CD14-positive monocyte (primary cell): ENCODE measurements at regions not wholly inside any gene's neighbourhood (a gene's known extent, or its start where the extent isn't known, plus 50 kb on each side); places are given as distances from the start of the nearest gene placed in this dataset.
"Not testable (repeated sequence)": the region's sequence is repeated elsewhere in the genome, so short reads cannot be mapped to it uniquely, and the experiment has no call there.

Experiments
- DNase-seq, 3 donors: peaks; one replicate each; pipeline ENCODE4 v3.0.0-alpha.2; 2011 to 2022
- H2AFZ ChIP-seq: 2 replicates; pipeline ENCODE4 v1.6.0; 2012; ENCODE audit warnings: mild to moderate bottlenecking, low read depth, low read length, inconsistent platforms; ENCODE audit not compliant: insufficient read depth, poor library complexity, severe bottlenecking
- H3K27ac ChIP-seq, 2 donors: 1 replicate in 1 of 2; 2 replicates in 1 of 2; pipeline ENCODE4 v1.5.1; 2012 to 2013; ENCODE audit warnings: low read length in 2 of 2, control low read depth in 1 of 2, inconsistent platforms in 1 of 2, low read depth in 1 of 2, mild to moderate bottlenecking in 1 of 2
- H3K27me3 ChIP-seq, 2 donors: one replicate each; pipeline versions ENCODE4 v1.6.0 to v1.6.1; 2011 to 2013; ENCODE audit warnings: low read length in 2 of 2; ENCODE audit not compliant: control insufficient read depth in 2 of 2, insufficient read depth in 2 of 2
- H3K36me3 ChIP-seq, 2 donors: replicated peaks in 1 of 2; 1 replicate in 1 of 2; 2 replicates in 1 of 2; pipeline versions ENCODE4 v1.5.1 to v1.6.1; 2012 to 2013; ENCODE audit warnings: low read length in 2 of 2, control low read depth in 1 of 2, inconsistent platforms in 1 of 2, mild to moderate bottlenecking in 1 of 2; ENCODE audit not compliant: insufficient read depth in 2 of 2, control insufficient read depth in 1 of 2
- H3K4me1 ChIP-seq, 2 donors: 1 replicate in 1 of 2; 2 replicates in 1 of 2; pipeline versions ENCODE4 v1.5.1 to v1.6.1; 2012 to 2013; ENCODE audit warnings: low read length in 2 of 2, control low read depth in 1 of 2, inconsistent platforms in 1 of 2, mild to moderate bottlenecking in 1 of 2, moderate library complexity in 1 of 2; ENCODE audit not compliant: insufficient read depth in 2 of 2, control insufficient read depth in 1 of 2
- H3K4me2 ChIP-seq: replicated peaks from 2 replicates; pipeline ENCODE3; 2012; ENCODE audit warnings: low read length, moderate library complexity, mild to moderate bottlenecking; ENCODE audit not compliant: poor library complexity, severe bottlenecking; ENCODE audit errors: extremely low read depth
- H3K4me3 ChIP-seq, 3 experiments: fragments of 200-600 bp in 1 of 3; sonication (generic) in 1 of 3; replicated peaks in 1 of 3; 1 replicate in 2 of 3; 2 replicates in 1 of 3; pipeline ENCODE4 v1.5.1; 2011 to 2013; ENCODE audit warnings: low read length in 3 of 3, mild to moderate bottlenecking in 3 of 3, control low read depth in 2 of 3, low read depth in 2 of 3, inconsistent platforms in 1 of 3, moderate library complexity in 1 of 3
- H3K79me2 ChIP-seq: 2 replicates; pipeline ENCODE4 v1.6.0; 2012; ENCODE audit warnings: mild to moderate bottlenecking, control low read depth, inconsistent platforms, low read length, moderate library complexity; ENCODE audit not compliant: insufficient read depth
- H3K9ac ChIP-seq: 2 replicates; pipeline ENCODE4 v1.6.0; 2017; ENCODE audit warnings: low read length, mild to moderate bottlenecking; ENCODE audit not compliant: insufficient read depth, poor library complexity, severe bottlenecking
- H3K9me3 ChIP-seq, 2 donors: replicated peaks in 1 of 2; 1 replicate in 1 of 2; 2 replicates in 1 of 2; pipeline versions ENCODE4 v1.5.1 to v1.6.1; 2012 to 2013; ENCODE audit warnings: low read length in 2 of 2, control low read depth in 1 of 2; ENCODE audit not compliant: control insufficient read depth in 1 of 2, insufficient read depth in 1 of 2
- H4K20me1 ChIP-seq: 2 replicates; pipeline ENCODE4 v1.6.0; 2012; ENCODE audit warnings: mild to moderate bottlenecking, low read length, control low read depth, moderate library complexity; ENCODE audit not compliant: insufficient read depth
- H3K27ac Mint-ChIP-seq, 7 donors: one replicate each; pipeline ENCODE4 v1.8.0; 2020; ENCODE audit warnings: mild to moderate bottlenecking in 7 of 7, mixed read lengths in 7 of 7, moderate library complexity in 6 of 7, inconsistent platforms in 2 of 7
- H3K27me3 Mint-ChIP-seq, 3 donors: one replicate each; pipeline ENCODE4 v1.8.0; 2021 to 2022; ENCODE audit warnings: low read depth in 3 of 3, mild to moderate bottlenecking in 3 of 3, mixed read lengths in 3 of 3, moderate library complexity in 3 of 3, inconsistent platforms in 1 of 3
- H3K36me3 Mint-ChIP-seq, 2 donors: one replicate each; pipeline ENCODE4 v1.8.0; 2020; ENCODE audit warnings: mixed read lengths in 2 of 2, inconsistent platforms in 1 of 2, mild to moderate bottlenecking in 1 of 2
- H3K4me1 Mint-ChIP-seq: one replicate; pipeline ENCODE4 v1.8.0; 2020; ENCODE audit warnings: mild to moderate bottlenecking, mixed read lengths
- H3K4me3 Mint-ChIP-seq, 2 donors: one replicate each; pipeline ENCODE4 v1.8.0; 2020; ENCODE audit warnings: mild to moderate bottlenecking in 2 of 2, mixed read lengths in 2 of 2, moderate library complexity in 1 of 2
- H3K9me3 Mint-ChIP-seq, 7 donors: one replicate each; pipeline ENCODE4 v1.8.0; 2020 to 2022; ENCODE audit warnings: mixed read lengths in 7 of 7, mild to moderate bottlenecking in 6 of 7, moderate library complexity in 6 of 7, inconsistent platforms in 2 of 7
- CTCF ChIP-seq: fragments of 200-600 bp; IDR thresholded peaks from one replicate; pipeline ENCODE4 v1.8.0; 2022; ENCODE audit warnings: antibody characterized with exemption, mild to moderate bottlenecking
- WGBS: methylation state at CpG from one replicate; pipeline ENCODE4 v1.1.5; 2013; ENCODE audit warnings: missing lambda C conversion rate; ENCODE audit not compliant: insufficient coverage; 5-methylcytosine and 5-hydroxymethylcytosine counted together
- intact Hi-C, 2 donors: fragments of 100-400 bp; cut with micrococcal nuclease; formaldehyde crosslinking; loops; one replicate each; pipeline versions ENCODE4 v1.15.0 to v1.15.1; 2023

GRCh38 chr16:5175266-5175665 lies 77.7 kb upstream of the EEF2KMT start:
- peaks cover 0 to 2% (median 0%) of the 10 kb centered on the region in 3 donors for H3K27me3 Mint-ChIP-seq
- H4K20me1 ChIP-seq: no peaks in the 10 kb centered on the region
- no peak overlapping the region for H2AFZ ChIP-seq
- H3K27me3 ChIP-seq: no peaks in the 10 kb centered on the region
- no peak overlapping the region for H3K4me3 ChIP-seq
- DNase-seq: no peak
- H3K9me3 ChIP-seq: peaks cover 26 to 49% of the 10 kb centered on the region in 2 donors
- WGBS: no CpG with 5 or more reads among the region's 5 CpGs
- no peak overlapping the region for H3K27ac ChIP-seq
- no peak overlapping the region for H3K4me2 ChIP-seq
- no peaks in the 10 kb centered on the region for H3K4me1 Mint-ChIP-seq
- H3K9me3 Mint-ChIP-seq: peaks cover 18 to 55% (median 42%) of the 10 kb centered on the region in 7 donors
- no peaks in the 10 kb centered on the region for H3K4me1 ChIP-seq
- H3K79me2 ChIP-seq: no peaks in the 10 kb centered on the region
- H3K36me3 Mint-ChIP-seq: no peaks in the 10 kb centered on the region
- no peak overlapping the region for H3K4me3 Mint-ChIP-seq
- intact Hi-C loops: no loop called here
- no peak overlapping the region for H3K27ac Mint-ChIP-seq
- TF ChIP-seq CTCF: no peak
- H3K36me3 ChIP-seq: no peaks in the 10 kb centered on the region
- no peak overlapping the region for H3K9ac ChIP-seq

- no peaks in the 10 kb centered on the region for H3K79me2 ChIP-seq
- intact Hi-C loops: no loop called here
- H3K4me1 Mint-ChIP-seq: no peaks in the 10 kb centered on the region
- TF ChIP-seq CTCF: no peak
- H3K9me3 ChIP-seq: peaks cover 0 to 5% of the 10 kb centered on the region in 2 donors
- no peak overlapping the region for H3K27ac Mint-ChIP-seq
- peaks cover 2 to 9% (median 2%) of the 10 kb centered on the region in 3 donors for H3K27me3 Mint-ChIP-seq
- H3K27ac ChIP-seq: no peak overlapping the region
- H3K4me2 ChIP-seq: no peak overlapping the region
- no peak overlapping the region for H3K9ac ChIP-seq
- no peak overlapping the region for H2AFZ ChIP-seq
- peaks cover 4 to 14% (median 6%) of the 10 kb centered on the region in 7 donors for H3K9me3 Mint-ChIP-seq
- no peak for DNase-seq
- H3K36me3 ChIP-seq: no peaks in the 10 kb centered on the region
- H3K27me3 ChIP-seq: no peaks in the 10 kb centered on the region
- 42% methylated on average over 3 of the region's 6 CpGs for WGBS
- no peaks in the 10 kb centered on the region for H3K36me3 Mint-ChIP-seq
- H3K4me3 Mint-ChIP-seq: no peak overlapping the region
- H4K20me1 ChIP-seq: no peaks in the 10 kb centered on the region
- H3K4me1 ChIP-seq: no peaks in the 10 kb centered on the region
- H3K4me3 ChIP-seq: no peak overlapping the region
These were observed 68.9 kb upstream of the EEF2KMT start for GRCh38 chr16:5166486-5166885.

- H3K79me2 ChIP-seq, intact Hi-C loops, H3K27me3 ChIP-seq, H3K9ac ChIP-seq, H2AFZ ChIP-seq, H3K27me3 Mint-ChIP-seq, H3K4me1 Mint-ChIP-seq, H3K27ac Mint-ChIP-seq, H3K36me3 ChIP-seq, H4K20me1 ChIP-seq, DNase-seq, H3K4me2 ChIP-seq, H3K36me3 Mint-ChIP-seq, H3K4me1 ChIP-seq, H3K4me3 ChIP-seq, H3K9me3 ChIP-seq, H3K4me3 Mint-ChIP-seq, H3K27ac ChIP-seq: not testable (repeated sequence)
- WGBS: no CpG with 5 or more reads among the region's 1 CpG
- peaks cover 4 to 19% (median 9%) of the 10 kb centered on the region in 7 donors for H3K9me3 Mint-ChIP-seq
These were observed 67.8 kb upstream of the EEF2KMT start for GRCh38 chr16:5165429-5165828.
